GM12891 (cell line): ENCODE measurements at regions not wholly inside any gene's neighbourhood (a gene's known extent, or its start where the extent isn't known, plus 50 kb on each side); places are given as distances from the start of the nearest gene placed in this dataset.

Experiments
- DNase-seq: peaks from one replicate; pipeline ENCODE4 v3.0.0; 2011; ENCODE audit warnings: low spot score; ENCODE audit not compliant: insufficient read length
- FAIRE-seq: peaks from 2 replicates; lab custom pipeline; 2011; peaks lifted over from hg19 to GRCh38; lab: Jason Lieb, UNC
- PAX5 ChIP-seq: IDR thresholded peaks from 2 replicates; pipeline ENCODE4 v1.6.1; 2011; ENCODE audit warnings: low read length, moderate library complexity, mild to moderate bottlenecking; ENCODE audit not compliant: insufficient read depth, severe bottlenecking
- POLR2A ChIP-seq: IDR thresholded peaks from 2 replicates; pipeline ENCODE4 v1.6.1; 2011; ENCODE audit warnings: low read depth, low read length, control low read depth
- POLR2AphosphoS5 ChIP-seq: IDR thresholded peaks from 2 replicates; pipeline ENCODE4 v1.6.1; 2011; ENCODE audit warnings: low read depth, low read length, control low read depth
- POU2F2 ChIP-seq: IDR thresholded peaks from 2 replicates; pipeline ENCODE4 v1.6.1; 2011; ENCODE audit warnings: low read depth, mild to moderate bottlenecking, control low read depth, low read length, moderate library complexity
- SPI1 ChIP-seq: IDR thresholded peaks from 2 replicates; pipeline ENCODE4 v1.6.1; 2011; ENCODE audit warnings: low read depth, low read length, control low read depth
- TAF1 ChIP-seq: IDR thresholded peaks from 2 replicates; pipeline ENCODE4 v1.6.1; 2011; ENCODE audit warnings: low read depth, low read length, control low read depth

GRCh38 chr9:78839252-78839651 is 542.3 kb downstream of the PSAT1 start:
- no peak for DNase-seq
- TF ChIP-seq TAF1 (no peak), POU2F2 (no peak), POLR2AphosphoS5 (no peak), SPI1 (no peak), PAX5 (no peak), POLR2A (no peak)
- FAIRE-seq = no peak

GRCh38 chr9:78848061-78848460 is 551.1 kb downstream of the PSAT1 start:
- no peak for FAIRE-seq
- TF ChIP-seq POLR2AphosphoS5 (no peak), SPI1 (no peak), TAF1 (no peak), PAX5 (no peak), POLR2A (no peak), POU2F2 (no peak)
- DNase-seq = no peak

GRCh38 chr9:78856144-78856543 is 559.2 kb downstream of the PSAT1 start:
- no peak for FAIRE-seq
- no peak for TF ChIP-seq PAX5
- no peak for DNase-seq

GRCh38 chr9:78856781-78857180 is 559.9 kb downstream of the PSAT1 start:
- DNase-seq (no peak), FAIRE-seq (no peak)
- TF ChIP-seq POU2F2 (no peak), TAF1 (no peak), SPI1 (no peak), POLR2A (no peak)

- no peak for TF ChIP-seq POLR2AphosphoS5
- TF ChIP-seq SPI1 = no peak
- TF ChIP-seq POU2F2 = no peak
- TF ChIP-seq POLR2A = no peak
- no peak for TF ChIP-seq TAF1
- no peak for TF ChIP-seq PAX5
- no peak for FAIRE-seq
- DNase-seq = no peak
Measured at GRCh38 chr9:78857373-78858225, 560.7 kb downstream of the PSAT1 start.

GRCh38 chr9:78858266-78858665 is 561.3 kb downstream of the PSAT1 start:
- TF ChIP-seq POLR2A (no peak), PAX5 (no peak), POU2F2 (no peak), SPI1 (no peak), POLR2AphosphoS5 (no peak), TAF1 (no peak)
- FAIRE-seq = no peak
- DNase-seq = no peak

- TF ChIP-seq TAF1 = no peak
- TF ChIP-seq POLR2A = no peak
- no peak for TF ChIP-seq PAX5
- TF ChIP-seq SPI1 = no peak
- TF ChIP-seq POU2F2 = no peak
- TF ChIP-seq POLR2AphosphoS5 = no peak
- DNase-seq (no peak), FAIRE-seq (no peak)
Measured at GRCh38 chr9:78860801-78861475, 564.0 kb downstream of the PSAT1 start.

- no peak for DNase-seq
- no peak for FAIRE-seq
- TF ChIP-seq SPI1 (no peak), PAX5 (no peak), POLR2A (no peak), TAF1 (no peak), POU2F2 (no peak), POLR2AphosphoS5 (no peak)
Measured at GRCh38 chr9:78863531-78863930, 566.6 kb downstream of the PSAT1 start.

GRCh38 chr9:78865737-78866136 is 568.8 kb downstream of the PSAT1 start:
- FAIRE-seq = no peak
- DNase-seq = no peak
- TF ChIP-seq PAX5 (no peak), POLR2AphosphoS5 (no peak), POU2F2 (no peak), SPI1 (no peak), TAF1 (no peak), POLR2A (no peak)
